ENCODE measurements at regions not wholly inside any gene's neighbourhood (a gene's known extent, or its start where the extent isn't known, plus 50 kb on each side); places are given as distances from the start of the nearest gene placed in this dataset.

DNA sequence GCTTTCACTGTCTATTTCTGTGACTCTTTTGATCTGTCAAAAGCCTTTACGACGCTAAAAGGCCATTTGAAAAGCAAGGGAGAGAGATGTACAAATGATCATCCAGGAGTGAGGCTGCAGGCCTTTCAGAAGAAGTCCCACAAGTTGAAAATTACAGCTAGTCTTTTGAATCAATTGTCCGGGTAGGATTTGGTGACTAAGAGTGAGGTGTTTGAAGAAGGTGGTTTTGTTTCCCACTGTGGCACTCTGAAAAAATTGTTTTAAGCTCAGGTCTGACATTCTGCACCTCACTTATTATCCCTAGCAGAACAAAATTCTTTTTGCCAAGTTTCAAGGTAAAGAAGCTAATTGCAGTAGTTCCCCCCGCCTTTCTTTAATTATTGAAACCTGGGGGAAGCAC lies 50.8 kb upstream of the TMEM108 start:
- DNase-seq (no peak), ATAC-seq (ENCODE audit: low FRiP score in 2 of 2) (no peak)
- WGBS, 2 donors, result 91 to 92% methylated on average over 4 of the region's 4 CpGs
- Histone ChIP-seq H3K4me1 (no peaks in the 10 kb centered on the region), H3K27me3 (no peaks in the 10 kb centered on the region), H3K9me3 (no peaks in the 10 kb centered on the region), H3K27ac (no peak overlapping the region), H3K4me3 (no peak overlapping the region), H3K36me3 (no peaks in the 10 kb centered on the region)
- TF ChIP-seq EP300 (IDR thresholded peaks at IDR 0.05), result no peak
- no peak for TF ChIP-seq POLR2AphosphoS5 (IDR thresholded peaks at IDR 0.05)
- TF ChIP-seq, protein P1, sequence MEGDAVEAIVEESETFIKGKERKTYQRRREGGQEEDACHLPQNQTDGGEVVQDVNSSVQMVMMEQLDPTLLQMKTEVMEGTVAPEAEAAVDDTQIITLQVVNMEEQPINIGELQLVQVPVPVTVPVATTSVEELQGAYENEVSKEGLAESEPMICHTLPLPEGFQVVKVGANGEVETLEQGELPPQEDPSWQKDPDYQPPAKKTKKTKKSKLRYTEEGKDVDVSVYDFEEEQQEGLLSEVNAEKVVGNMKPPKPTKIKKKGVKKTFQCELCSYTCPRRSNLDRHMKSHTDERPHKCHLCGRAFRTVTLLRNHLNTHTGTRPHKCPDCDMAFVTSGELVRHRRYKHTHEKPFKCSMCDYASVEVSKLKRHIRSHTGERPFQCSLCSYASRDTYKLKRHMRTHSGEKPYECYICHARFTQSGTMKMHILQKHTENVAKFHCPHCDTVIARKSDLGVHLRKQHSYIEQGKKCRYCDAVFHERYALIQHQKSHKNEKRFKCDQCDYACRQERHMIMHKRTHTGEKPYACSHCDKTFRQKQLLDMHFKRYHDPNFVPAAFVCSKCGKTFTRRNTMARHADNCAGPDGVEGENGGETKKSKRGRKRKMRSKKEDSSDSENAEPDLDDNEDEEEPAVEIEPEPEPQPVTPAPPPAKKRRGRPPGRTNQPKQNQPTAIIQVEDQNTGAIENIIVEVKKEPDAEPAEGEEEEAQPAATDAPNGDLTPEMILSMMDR (IDR thresholded peaks at IDR 0.05), result no peak
- TF ChIP-seq POLR2A (IDR thresholded peaks at IDR 0.05), result no peak

DNA sequence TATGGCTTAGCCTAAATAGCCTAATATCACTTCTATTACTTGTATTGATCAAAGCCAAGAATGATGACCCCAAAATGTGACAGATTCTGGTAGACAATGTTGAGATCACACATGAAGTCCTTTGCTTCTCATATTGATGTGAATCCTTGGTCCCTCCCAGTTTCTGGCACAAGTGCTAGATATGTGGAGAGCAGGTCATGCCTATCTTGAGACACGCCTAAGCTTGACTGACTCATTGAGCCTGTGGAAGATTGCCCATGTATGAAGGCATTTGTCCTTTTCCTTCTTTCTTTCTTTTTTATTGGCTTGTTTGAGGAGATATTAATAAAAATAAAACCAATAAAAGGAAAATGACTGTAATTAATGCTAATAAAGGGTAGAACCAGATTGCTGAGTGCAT lies 54.0 kb upstream of the TMEM108 start:
- Histone ChIP-seq H3K27me3 (no peaks in the 10 kb centered on the region), H3K4me3 (no peak overlapping the region), H3K9me3 (no peaks in the 10 kb centered on the region), H3K27ac (no peak overlapping the region), H3K36me3 (no peaks in the 10 kb centered on the region), H3K4me1 (no peaks in the 10 kb centered on the region)
- ATAC-seq (ENCODE audit: low FRiP score in 2 of 2) (peak in 1 of 2 donors; percentile 80), DNase-seq (no peak)
- no peak for TF ChIP-seq POLR2AphosphoS5 (IDR thresholded peaks at IDR 0.05)
- no peak for TF ChIP-seq EP300 (IDR thresholded peaks at IDR 0.05)
- TF ChIP-seq, protein P1 (IDR thresholded peaks at IDR 0.05), result no peak
- TF ChIP-seq POLR2A (IDR thresholded peaks at IDR 0.05), result no peak
- WGBS, 2 donors, result 84 to 96% methylated on average over 1 of the region's 1 CpG

DNA sequence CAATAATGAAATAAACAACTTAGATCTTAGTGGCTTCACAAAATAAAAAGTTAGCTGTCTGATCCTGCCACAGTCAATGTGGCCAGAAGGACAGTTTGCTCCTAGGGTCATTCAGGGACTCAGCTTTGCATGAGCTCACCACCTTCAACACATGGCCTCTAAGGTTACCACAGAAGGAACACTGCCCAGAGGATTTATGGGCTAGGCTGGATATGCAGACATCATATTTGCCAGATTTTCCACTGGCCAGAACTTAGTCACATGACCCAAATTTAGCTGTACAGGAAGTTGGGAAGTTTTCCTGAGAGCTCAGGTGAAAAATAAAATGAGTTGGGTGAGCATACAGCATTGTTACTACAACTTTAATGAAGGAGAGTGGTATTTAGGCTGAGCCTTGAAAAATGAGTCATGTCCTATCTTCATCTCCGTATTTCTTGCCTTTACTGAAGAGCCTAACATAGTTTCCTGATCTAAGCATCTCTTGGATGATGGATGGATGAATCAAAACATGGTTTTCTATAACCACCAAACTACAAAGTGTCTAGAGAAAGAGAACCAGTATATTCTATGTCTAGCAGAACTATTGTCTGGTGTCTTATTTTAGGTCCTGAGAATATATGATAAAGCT lies 54.9 kb upstream of the TMEM108 start:
- Histone ChIP-seq H3K4me3 (no peak overlapping the region), H3K4me1 (no peaks in the 10 kb centered on the region), H3K27me3 (no peaks in the 10 kb centered on the region), H3K9me3 (no peaks in the 10 kb centered on the region), H3K27ac (no peak overlapping the region), H3K36me3 (no peaks in the 10 kb centered on the region)
- 60 to 85% methylated on average over 1 of the region's 1 CpG for WGBS, 2 donors
- ATAC-seq (ENCODE audit: low FRiP score in 2 of 2) (peak in 1 of 2 donors; percentile 77), DNase-seq (no peak)
- TF ChIP-seq EP300 (IDR thresholded peaks at IDR 0.05), result no peak
- TF ChIP-seq, protein P1 (IDR thresholded peaks at IDR 0.05), result no peak
- no peak for TF ChIP-seq POLR2AphosphoS5 (IDR thresholded peaks at IDR 0.05)
- TF ChIP-seq POLR2A (IDR thresholded peaks at IDR 0.05), result no peak

DNA sequence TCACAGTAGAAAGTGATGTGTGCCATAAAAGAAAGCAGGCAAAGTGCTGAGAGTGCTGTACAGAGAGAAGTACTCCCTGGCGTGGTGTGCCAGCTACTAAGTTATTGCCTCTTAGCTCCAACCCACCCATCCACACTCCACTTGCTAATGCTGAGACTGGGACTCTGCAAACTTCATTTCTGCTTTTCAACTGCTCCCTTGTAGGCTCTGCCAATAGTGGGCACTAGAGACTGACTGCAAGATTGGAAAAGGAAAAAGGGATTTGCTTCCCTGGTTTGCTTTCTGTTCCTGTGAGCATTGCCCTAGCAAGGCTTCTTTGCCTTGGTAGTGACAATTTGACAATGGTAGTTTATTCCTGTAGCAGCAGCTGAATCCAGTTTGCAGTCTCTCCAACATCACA lies 56.5 kb upstream of the TMEM108 start:
- no peaks in the 10 kb centered on the region for H3K9me3 ChIP-seq
- ATAC-seq (ENCODE audit: low FRiP score in 2 of 2) (no peak), DNase-seq (no peak)
- no peak overlapping the region for H3K4me3 ChIP-seq
- H3K27me3 ChIP-seq, result no peaks in the 10 kb centered on the region
- no peaks in the 10 kb centered on the region for H3K36me3 ChIP-seq
- TF ChIP-seq POLR2A (IDR thresholded peaks at IDR 0.05), result no peak
- TF ChIP-seq, protein P1 (IDR thresholded peaks at IDR 0.05), result no peak
- no peaks in the 10 kb centered on the region for H3K4me1 ChIP-seq
- WGBS, 2 donors, result 67 to 90% methylated on average over 1 of the region's 1 CpG
- H3K27ac ChIP-seq, result no peak overlapping the region

DNA sequence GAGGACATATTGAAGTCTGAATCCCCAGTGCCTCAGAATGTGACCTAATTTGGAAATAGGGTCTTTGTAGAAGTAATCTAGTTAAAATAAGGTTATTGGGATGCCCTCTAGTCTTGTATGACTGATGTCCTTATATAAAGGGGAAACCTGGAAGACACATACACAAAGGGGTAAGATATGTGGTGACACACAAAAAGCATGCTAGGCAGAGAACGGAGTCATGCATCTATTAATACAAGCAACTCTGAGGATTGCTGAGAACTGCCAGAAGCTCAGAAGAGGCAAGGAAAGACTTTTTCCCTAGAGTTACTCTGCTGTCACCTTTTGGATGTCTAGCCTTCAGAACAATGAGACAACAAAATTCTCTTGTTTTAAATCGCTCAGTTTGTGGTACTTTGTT lies 58.1 kb upstream of the TMEM108 start:
- Histone ChIP-seq H3K4me1 (no peaks in the 10 kb centered on the region), H3K9me3 (no peaks in the 10 kb centered on the region), H3K4me3 (no peak overlapping the region), H3K36me3 (no peaks in the 10 kb centered on the region), H3K27me3 (no peaks in the 10 kb centered on the region), H3K27ac (no peak overlapping the region)
- TF ChIP-seq EP300 (IDR thresholded peaks at IDR 0.05), result no peak
- TF ChIP-seq POLR2AphosphoS5 (IDR thresholded peaks at IDR 0.05), result no peak
- no peak for TF ChIP-seq POLR2A (IDR thresholded peaks at IDR 0.05)
- TF ChIP-seq, protein P1 (IDR thresholded peaks at IDR 0.05), result no peak
- no peak for DNase-seq
- ATAC-seq (ENCODE audit: low FRiP score in 2 of 2), result no peak
- 86 to 89% methylated on average over 2 of the region's 2 CpGs for WGBS, 2 donors
